Stimulated activated CD8-positive, alpha-beta memory T cell treated with anti-CD3 and anti-CD28 coated beads, Interleukin-15, amount 100 ng/mL, for 48 hours (primary cell): ENCODE measurements at regions not wholly inside any gene's neighbourhood (a gene's known extent, or its start where the extent isn't known, plus 50 kb on each side); places are given as distances from the start of the nearest gene placed in this dataset.

Experiments used
- DNase-seq, 2 donors: peaks; one replicate each; pipeline ENCODE4 v3.0.0-alpha.2; 2020; ENCODE audit warnings: low read depth in 2 of 2

GRCh38 chr18:70459251-70459650 is 170.4 kb downstream of the SOCS6 start:
- DNase-seq = no peak

GRCh38 chr18:70457788-70458187 is 168.9 kb downstream of the SOCS6 start:
- no peak for DNase-seq

GRCh38 chr18:70457223-70457622 is 168.4 kb downstream of the SOCS6 start:
- DNase-seq = no peak

DNA sequence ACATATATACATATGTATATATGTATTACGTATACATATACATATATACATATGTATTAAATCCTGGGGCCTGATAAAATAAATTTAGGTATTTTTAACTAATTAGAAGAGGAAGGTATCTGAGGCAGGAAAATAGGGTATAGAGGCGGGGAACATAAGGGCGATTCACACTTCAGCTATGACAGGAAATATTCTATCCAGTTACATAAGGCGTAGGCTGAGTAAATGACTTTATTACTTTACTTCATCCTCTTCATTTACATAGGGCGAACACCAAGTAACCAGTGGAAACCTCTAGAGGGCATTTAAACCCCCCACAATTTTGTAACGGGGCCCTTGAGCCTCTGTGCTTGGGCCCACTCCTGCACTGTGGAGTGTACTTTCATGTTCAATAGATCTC is 167.5 kb downstream of the SOCS6 start:
- no peak for DNase-seq

DNA sequence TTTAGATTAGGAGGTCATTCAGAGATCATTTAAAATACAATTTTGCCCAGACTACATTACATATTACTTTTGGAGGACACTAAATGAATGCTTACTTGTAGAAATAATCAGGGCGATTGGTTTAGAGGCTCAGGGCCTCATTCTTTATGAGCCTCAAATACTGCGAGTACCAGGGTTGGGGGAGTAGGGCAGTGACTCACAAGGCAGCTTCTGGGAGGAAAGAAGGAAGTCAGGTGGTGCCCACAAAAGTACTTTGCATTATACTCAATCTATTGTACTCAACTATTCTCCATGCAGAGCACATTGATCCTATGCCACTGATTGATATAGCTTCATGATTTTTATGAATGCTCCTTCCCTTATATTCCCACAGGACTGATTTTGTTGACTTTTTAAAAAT is 166.9 kb downstream of the SOCS6 start:
- DNase-seq = no peak

DNA sequence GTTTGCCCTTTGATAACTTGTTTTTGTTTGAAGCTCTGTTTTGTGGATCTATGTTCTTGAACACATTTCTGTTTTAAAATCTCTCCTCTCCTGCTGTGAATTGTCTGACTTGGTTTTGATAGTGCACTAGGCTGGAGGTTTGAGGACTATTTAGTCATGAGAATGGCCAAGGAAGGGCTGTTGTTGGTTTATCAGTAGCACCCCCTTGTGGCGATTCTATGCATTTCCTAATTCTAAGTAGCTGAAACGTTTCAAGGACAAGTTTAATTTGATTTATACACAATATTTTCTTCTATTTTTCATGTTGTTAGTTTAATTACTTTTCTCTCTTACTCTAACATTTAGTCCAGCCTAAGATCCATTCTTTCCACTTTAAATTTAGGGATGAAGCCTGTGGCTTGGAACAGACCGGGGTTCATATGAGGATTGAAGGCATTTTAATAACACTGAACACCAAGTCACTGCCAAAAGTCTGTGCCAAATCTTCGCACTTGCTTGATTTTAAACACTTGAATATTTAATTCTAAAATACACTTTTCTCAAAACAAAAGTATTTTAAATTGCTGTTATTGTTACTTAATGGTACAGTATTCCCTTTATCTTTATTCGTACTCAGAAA is 166.0 kb downstream of the SOCS6 start:
- DNase-seq = peak in 1 of 2 donors; percentile 15

- no peak for DNase-seq
These were observed 164.4 kb downstream of the SOCS6 start for GRCh38 chr18:70453058-70453775.

DNA sequence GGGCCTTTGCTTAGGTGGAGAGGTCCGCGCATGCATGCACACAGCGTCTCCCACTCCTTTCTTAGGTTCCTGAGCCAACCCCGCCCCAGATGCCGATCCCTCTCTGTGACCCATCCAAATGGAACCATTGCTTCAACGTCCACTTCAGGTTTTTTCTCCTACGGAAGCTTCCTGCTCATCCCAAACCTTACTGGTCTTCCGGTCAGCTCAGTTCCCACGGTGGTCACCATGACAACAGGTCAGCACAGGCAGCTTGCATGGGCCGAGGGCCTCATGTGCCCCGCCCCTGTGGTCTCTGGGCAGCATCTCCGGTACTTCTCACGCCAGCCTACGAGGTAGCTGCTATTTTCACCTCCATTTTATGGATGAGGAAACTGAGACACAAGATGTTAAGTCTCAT is 163.7 kb downstream of the SOCS6 start:
- no peak for DNase-seq

GRCh38 chr18:70450426-70451253 is 161.8 kb downstream of the SOCS6 start:
- DNase-seq = no peak

DNA sequence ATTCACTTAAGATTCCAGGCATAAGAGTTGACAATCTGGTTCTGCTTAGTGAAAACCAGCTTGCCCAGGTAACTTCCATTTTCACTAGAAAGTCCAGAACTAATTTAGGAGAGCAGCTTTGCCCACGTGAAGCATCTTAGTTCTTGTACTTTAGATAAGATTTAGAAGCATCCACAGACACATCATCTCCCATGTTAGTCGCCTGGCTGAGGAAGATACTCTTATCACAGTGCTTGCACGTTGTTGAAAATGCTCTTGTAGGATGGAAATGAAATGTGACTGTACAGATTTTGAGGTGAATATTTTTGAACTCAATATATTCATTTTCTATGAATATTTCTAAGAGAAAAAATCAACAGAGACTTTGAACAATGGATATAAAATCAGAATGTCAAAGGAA is 159.7 kb downstream of the SOCS6 start:
- no peak for DNase-seq

GRCh38 chr18:70446063-70446462 is 157.2 kb downstream of the SOCS6 start:
- DNase-seq = no peak

DNA sequence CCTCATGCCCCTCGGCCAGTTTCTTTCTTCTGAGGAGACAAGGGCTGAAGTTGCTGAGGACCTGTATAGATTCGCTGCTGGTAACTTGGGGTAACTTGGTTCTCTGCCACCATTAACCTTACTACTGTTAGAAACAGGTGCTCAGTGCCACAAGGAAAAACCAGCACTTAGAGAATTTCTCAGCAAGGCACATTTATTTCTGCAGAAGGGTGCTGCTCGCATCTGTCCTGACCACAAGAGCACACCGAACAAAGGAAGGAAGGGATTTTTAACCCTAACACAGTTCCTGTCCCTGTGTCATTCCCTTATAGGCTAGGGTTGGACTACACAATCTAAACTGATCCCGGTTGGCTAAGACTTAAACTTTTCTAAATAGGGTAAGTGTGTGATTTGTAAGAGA is 154.1 kb downstream of the SOCS6 start:
- DNase-seq = no peak

GRCh38 chr18:70432804-70433400 is 144.1 kb downstream of the SOCS6 start:
- no peak for DNase-seq

DNA sequence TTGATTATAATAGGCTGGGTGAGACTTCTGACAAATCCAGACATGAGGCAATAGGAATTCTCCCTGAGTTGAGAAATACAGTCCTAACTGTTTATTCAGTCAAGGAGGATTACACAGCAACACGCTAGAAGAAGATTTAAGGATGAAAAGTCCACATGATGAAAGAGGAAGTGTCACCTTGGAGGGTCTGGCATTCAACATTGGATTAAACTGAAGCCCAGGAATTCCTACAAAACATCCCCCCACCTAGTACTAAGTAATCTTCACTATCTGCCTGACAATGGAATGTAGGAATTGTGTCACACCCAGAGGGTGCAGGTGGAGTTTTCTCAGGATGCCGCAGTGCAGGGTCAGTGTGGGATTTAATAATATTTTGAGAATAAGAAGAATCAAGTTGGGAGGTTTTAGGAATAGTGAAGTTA is 142.4 kb downstream of the SOCS6 start:
- no peak for DNase-seq

DNA sequence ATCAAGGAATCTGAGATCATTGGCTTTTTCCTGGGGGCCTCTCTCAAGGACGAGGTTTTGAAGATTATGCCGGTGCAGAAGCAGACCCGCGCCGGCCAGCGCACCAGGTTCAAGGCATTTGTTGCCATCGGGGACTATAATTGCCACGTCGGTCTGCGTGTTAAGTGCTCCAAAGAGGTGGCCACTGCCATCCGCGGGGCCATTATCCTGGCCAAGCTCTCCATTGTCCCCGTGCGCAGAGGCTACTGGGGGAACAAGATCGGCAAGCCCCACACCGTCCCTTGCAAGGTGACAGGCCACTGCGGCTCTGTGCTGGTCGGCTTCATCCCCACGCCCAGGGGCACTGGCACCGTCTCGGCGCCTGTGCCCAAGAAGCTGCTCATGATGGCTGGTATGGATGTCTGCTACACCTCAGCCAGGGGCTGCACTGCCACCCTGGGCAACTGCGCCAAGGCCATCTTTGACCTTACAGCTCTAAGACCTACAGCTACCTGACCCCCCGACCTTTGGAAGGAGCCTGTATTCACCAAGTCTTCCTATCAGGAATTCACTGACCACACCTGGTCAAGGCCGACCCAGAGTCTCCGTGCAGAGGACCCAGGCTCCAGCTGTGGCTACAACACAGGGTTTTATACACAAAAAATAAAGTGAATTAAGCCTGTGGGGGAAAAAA is 141.8 kb downstream of the SOCS6 start:
- DNase-seq = no peak

- no peak for DNase-seq
These were observed 141.1 kb downstream of the SOCS6 start for GRCh38 chr18:70429847-70430500.

DNA sequence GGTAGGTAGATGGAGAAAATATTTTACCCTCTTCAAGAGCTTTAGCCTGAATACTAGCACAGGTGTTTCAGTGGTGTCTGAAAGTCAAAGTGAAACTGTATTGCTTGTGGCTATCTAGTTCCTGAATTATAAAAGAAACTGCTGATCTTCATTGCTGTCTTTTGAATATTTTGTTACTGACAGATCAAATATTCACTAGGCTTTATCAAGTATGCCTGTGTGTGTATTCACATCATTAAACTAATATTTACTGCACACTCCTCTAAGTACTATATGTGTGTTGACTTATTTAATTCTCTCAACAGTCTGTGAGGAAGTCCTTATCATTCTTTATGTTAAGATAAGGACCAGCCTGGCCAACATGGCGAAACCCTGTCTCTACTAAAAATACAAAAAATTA is 139.6 kb downstream of the SOCS6 start:
- DNase-seq = no peak

GRCh38 chr18:70426818-70427217 is 138.0 kb downstream of the SOCS6 start:
- DNase-seq = no peak

GRCh38 chr18:70425236-70425635 is 136.4 kb downstream of the SOCS6 start:
- DNase-seq = no peak

DNA sequence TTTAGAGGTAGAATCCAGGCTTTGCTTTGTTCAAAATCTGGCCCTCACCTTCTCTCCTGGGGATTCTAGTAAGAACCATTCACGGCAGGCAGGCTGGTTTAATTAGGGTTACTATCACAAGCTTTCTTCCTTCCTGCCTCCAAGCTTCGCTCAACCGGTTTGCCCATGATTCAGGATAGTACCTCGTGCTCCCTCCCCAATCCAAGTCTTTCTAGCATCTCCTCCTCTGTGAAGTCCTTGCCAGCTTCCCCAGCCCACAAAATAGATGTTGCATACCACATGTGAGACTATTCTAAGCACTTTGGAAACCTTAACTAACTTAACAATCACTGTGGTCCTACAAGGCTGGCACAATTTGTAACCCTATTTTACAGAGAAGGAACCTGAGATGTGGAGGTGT is 135.1 kb downstream of the SOCS6 start:
- DNase-seq = no peak

- DNase-seq = no peak
These were observed 134.3 kb downstream of the SOCS6 start for GRCh38 chr18:70423120-70423519.
